Karpas-422 (cell line): ENCODE measurements at regions not wholly inside any gene's neighbourhood (a gene's known extent, or its start where the extent isn't known, plus 50 kb on each side); places are given as distances from the start of the nearest gene placed in this dataset.

ENCODE experiments used
- DNase-seq: peaks from one replicate; pipeline ENCODE4 v3.0.0-alpha.2; 2015
- H2AFZ ChIP-seq: fragments of 200-600 bp; sonication (generic); 2 replicates; pipeline ENCODE4 v1.6.1; 2014; ENCODE audit warnings: antibody characterized with exemption, low read length, mixed read lengths
- H3K27ac ChIP-seq: fragments of 200-600 bp; sonication (generic); 2 replicates; pipeline ENCODE4 v1.5.1; 2014; ENCODE audit warnings: mild to moderate bottlenecking, low read length, moderate library complexity
- H3K27me3 ChIP-seq: fragments of 200-600 bp; sonication (generic); 2 replicates; pipeline ENCODE4 v1.6.1; 2014; ENCODE audit warnings: low read length, mixed read lengths
- H3K36me3 ChIP-seq: fragments of 200-600 bp; sonication (generic); 2 replicates; pipeline ENCODE4 v1.6.1; 2014; ENCODE audit warnings: low read length, mixed read lengths; ENCODE audit not compliant: insufficient read depth
- H3K4me1 ChIP-seq: fragments of 200-600 bp; sonication (generic); 2 replicates; pipeline ENCODE4 v1.6.1; 2014; ENCODE audit warnings: mild to moderate bottlenecking, low read length, mixed read lengths
- H3K4me2 ChIP-seq: fragments of 200-600 bp; sonication (generic); 2 replicates; pipeline ENCODE4 v1.6.1; 2014; ENCODE audit warnings: low read length, low read depth, mild to moderate bottlenecking; ENCODE audit not compliant: poor library complexity, severe bottlenecking
- H3K4me3 ChIP-seq: fragments of 200-600 bp; sonication (generic); 2 replicates; pipeline ENCODE4 v1.5.1; 2014; ENCODE audit warnings: mild to moderate bottlenecking, antibody characterized with exemption, low read length, mixed read lengths
- H3K79me2 ChIP-seq: fragments of 200-600 bp; sonication (generic); 2 replicates; pipeline ENCODE4 v1.6.1; 2014; ENCODE audit warnings: mild to moderate bottlenecking, low read length, mixed read lengths
- H3K9ac ChIP-seq: fragments of 200-600 bp; sonication (generic); 2 replicates; pipeline ENCODE4 v1.6.0; 2014; ENCODE audit warnings: low read length
- H3K9me2 ChIP-seq: fragments of 200-600 bp; sonication (generic), shearing (Covaris generic); replicated peaks from 2 replicates; pipeline ENCODE4 v1.6.0; 2014; ENCODE audit warnings: mild to moderate bottlenecking, low read length, moderate library complexity; ENCODE audit not compliant: insufficient read depth
- H3K9me3 ChIP-seq: fragments of 300-700, 200-600 bp; sonication (generic); 2 replicates; pipeline ENCODE4 v1.6.1; 2014; ENCODE audit warnings: low read length, mixed read lengths
- H4K20me1 ChIP-seq: fragments of 200-600 bp; sonication (generic); 2 replicates; pipeline ENCODE4 v1.6.1; 2014; ENCODE audit warnings: mild to moderate bottlenecking, antibody characterized with exemption, low read length, low read depth; ENCODE audit not compliant: insufficient read depth

DNA sequence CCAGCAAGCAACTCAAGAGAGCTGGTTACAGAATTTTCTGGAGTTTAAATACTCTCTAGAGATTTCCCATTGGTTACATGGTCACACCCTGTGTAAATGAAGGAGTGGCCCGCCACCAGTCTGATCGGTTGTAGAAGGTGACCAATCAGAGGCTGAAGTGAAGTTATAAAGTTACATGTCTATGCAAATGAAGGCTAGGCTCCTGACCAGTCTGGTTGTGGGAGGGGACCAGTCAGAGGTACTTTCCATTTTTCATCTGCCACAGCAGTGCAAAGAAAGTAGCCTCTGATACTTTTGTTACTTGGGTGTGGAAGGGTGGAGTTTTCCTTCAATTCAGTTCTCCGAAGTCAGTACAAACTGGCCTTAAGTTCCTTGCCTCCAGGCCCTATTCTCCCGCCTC is 273.7 kb downstream of the BARHL2 start:
- Histone ChIP-seq H4K20me1 (no peaks in the 10 kb centered on the region), H3K4me3 (no peak overlapping the region), H3K79me2 (no peaks in the 10 kb centered on the region), H2AFZ (no peak overlapping the region), H3K4me1 (no peaks in the 10 kb centered on the region), H3K27me3 (no peaks in the 10 kb centered on the region), H3K9me2 (no peaks in the 10 kb centered on the region), H3K27ac (no peak overlapping the region), H3K9ac (no peak overlapping the region), H3K36me3 (no peaks in the 10 kb centered on the region), H3K9me3 (no peaks in the 10 kb centered on the region), H3K4me2 (no peak overlapping the region)
- DNase-seq = no peak

- Histone ChIP-seq H3K4me2 (no peak overlapping the region), H3K27ac (no peak overlapping the region), H3K9ac (no peak overlapping the region), H4K20me1 (no peaks in the 10 kb centered on the region), H3K4me1 (no peaks in the 10 kb centered on the region), H3K36me3 (no peaks in the 10 kb centered on the region), H3K9me2 (no peaks in the 10 kb centered on the region), H3K9me3 (no peaks in the 10 kb centered on the region), H2AFZ (no peak overlapping the region), H3K27me3 (no peaks in the 10 kb centered on the region), H3K4me3 (no peak overlapping the region), H3K79me2 (no peaks in the 10 kb centered on the region)
- no peak for DNase-seq
Observed at GRCh38 chr1:90435351-90435750, 281.8 kb downstream of the BARHL2 start.

DNA sequence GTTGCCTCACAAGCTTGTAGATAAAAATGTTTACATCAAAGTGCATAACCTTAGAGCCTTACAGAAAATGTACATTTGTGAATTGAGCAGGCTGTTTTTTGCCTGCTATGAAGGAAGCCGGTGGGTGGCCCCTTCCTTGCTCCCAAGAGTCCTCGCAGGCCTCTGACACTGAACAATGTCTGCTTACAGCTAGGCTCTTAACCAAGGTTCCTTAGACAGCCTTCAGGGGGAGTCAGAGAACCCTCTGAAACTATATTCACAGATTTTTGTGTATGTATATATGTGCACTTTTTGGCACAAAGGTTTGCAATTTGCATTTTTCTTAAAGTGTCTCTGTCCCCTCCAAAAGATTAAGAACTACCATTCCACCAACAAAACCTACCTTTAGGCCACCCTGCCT is 282.6 kb downstream of the BARHL2 start:
- Histone ChIP-seq H3K9ac (no peak overlapping the region), H3K4me2 (no peak overlapping the region), H3K4me1 (no peaks in the 10 kb centered on the region), H3K79me2 (no peaks in the 10 kb centered on the region), H3K9me3 (no peaks in the 10 kb centered on the region), H3K27me3 (no peaks in the 10 kb centered on the region), H2AFZ (no peak overlapping the region), H3K9me2 (no peaks in the 10 kb centered on the region), H3K36me3 (no peaks in the 10 kb centered on the region), H4K20me1 (no peaks in the 10 kb centered on the region), H3K27ac (no peak overlapping the region), H3K4me3 (no peak overlapping the region)
- peak; percentile 45 for DNase-seq

- DNase-seq = no peak
- no peaks in the 10 kb centered on the region for H3K9me2 ChIP-seq
- no peak overlapping the region for H3K4me2 ChIP-seq
Observed at GRCh38 chr1:90417126-90417525, 300.0 kb downstream of the BARHL2 start.

DNA sequence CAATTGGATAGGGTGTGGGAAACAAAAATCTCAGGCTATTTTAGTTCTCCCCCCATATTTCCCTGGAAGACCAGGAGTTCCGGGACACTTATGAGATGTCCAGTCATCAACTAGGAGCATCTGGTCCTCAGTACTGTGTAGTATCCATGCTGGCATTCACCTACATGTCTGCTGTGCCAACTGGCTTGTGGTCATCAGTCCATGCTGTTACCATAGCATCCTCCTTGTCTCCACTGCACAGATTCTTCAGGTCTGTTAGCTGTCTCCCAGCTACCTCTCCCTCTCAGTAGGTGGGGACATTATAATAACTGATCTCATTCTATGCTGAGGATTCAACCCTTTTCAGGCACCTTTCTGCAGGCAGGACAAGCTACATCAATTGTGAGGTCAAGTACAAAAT is 302.9 kb downstream of the BARHL2 start:
- H3K79me2 ChIP-seq = no peaks in the 10 kb centered on the region
- H2AFZ ChIP-seq = no peak overlapping the region
- no peaks in the 10 kb centered on the region for H4K20me1 ChIP-seq
- no peak overlapping the region for H3K9ac ChIP-seq
- H3K4me3 ChIP-seq = no peak overlapping the region
- H3K27me3 ChIP-seq = no peaks in the 10 kb centered on the region
- H3K4me1 ChIP-seq = no peaks in the 10 kb centered on the region
- DNase-seq = no peak
- no peaks in the 10 kb centered on the region for H3K9me2 ChIP-seq
- H3K4me2 ChIP-seq = no peak overlapping the region
- H3K27ac ChIP-seq = no peak overlapping the region
- H3K36me3 ChIP-seq = no peaks in the 10 kb centered on the region
- H3K9me3 ChIP-seq = no peaks in the 10 kb centered on the region

More at GRCh38 chr1:90417126-90417525, 300.0 kb downstream of the BARHL2 start:
- H3K27ac ChIP-seq = no peak overlapping the region
- no peaks in the 10 kb centered on the region for H4K20me1 ChIP-seq
- H3K4me3 ChIP-seq = no peak overlapping the region
- H3K36me3 ChIP-seq = no peaks in the 10 kb centered on the region
- H3K79me2 ChIP-seq = no peaks in the 10 kb centered on the region
- H2AFZ ChIP-seq = no peak overlapping the region
- no peak overlapping the region for H3K9ac ChIP-seq
- no peaks in the 10 kb centered on the region for H3K4me1 ChIP-seq
- H3K27me3 ChIP-seq = no peaks in the 10 kb centered on the region
- H3K9me3 ChIP-seq = no peaks in the 10 kb centered on the region

DNA sequence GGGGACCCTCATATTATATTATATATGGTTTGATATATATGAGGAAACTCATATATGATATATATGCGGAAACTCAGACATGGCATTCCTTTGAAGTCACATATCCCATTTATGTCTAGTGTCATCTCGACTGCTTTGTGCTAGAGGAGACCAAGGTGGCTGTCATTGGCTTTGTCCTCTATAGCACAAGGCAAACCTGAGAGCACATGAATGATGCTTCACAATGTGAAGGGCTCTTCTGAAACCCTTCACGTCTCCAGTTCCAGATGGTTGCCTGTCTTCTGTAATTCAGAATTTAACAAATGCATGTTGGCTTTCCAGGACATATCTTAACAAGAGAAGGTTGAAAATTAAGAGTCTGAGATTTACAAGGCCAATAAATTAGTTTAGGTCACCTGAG is 303.6 kb downstream of the BARHL2 start:
- Histone ChIP-seq H3K9me3 (no peaks in the 10 kb centered on the region), H3K4me2 (no peak overlapping the region), H3K9ac (no peak overlapping the region), H4K20me1 (no peaks in the 10 kb centered on the region), H3K9me2 (no peaks in the 10 kb centered on the region), H3K4me1 (no peaks in the 10 kb centered on the region), H3K27me3 (no peaks in the 10 kb centered on the region), H3K79me2 (no peaks in the 10 kb centered on the region), H3K36me3 (no peaks in the 10 kb centered on the region), H2AFZ (no peak overlapping the region), H3K27ac (no peak overlapping the region), H3K4me3 (no peak overlapping the region)
- DNase-seq = no peak

GRCh38 chr1:90412563-90412962 is 304.5 kb downstream of the BARHL2 start:
- H3K36me3 ChIP-seq = no peaks in the 10 kb centered on the region
- no peaks in the 10 kb centered on the region for H3K79me2 ChIP-seq
- DNase-seq = no peak
- H3K4me2 ChIP-seq = no peak overlapping the region
- no peak overlapping the region for H3K4me3 ChIP-seq
- no peak overlapping the region for H2AFZ ChIP-seq
- no peak overlapping the region for H3K9ac ChIP-seq
- H3K4me1 ChIP-seq = no peaks in the 10 kb centered on the region
- H3K27ac ChIP-seq = no peak overlapping the region
- no peaks in the 10 kb centered on the region for H3K27me3 ChIP-seq
- H4K20me1 ChIP-seq = no peaks in the 10 kb centered on the region
- no peaks in the 10 kb centered on the region for H3K9me3 ChIP-seq
- H3K9me2 ChIP-seq = no peaks in the 10 kb centered on the region

DNA sequence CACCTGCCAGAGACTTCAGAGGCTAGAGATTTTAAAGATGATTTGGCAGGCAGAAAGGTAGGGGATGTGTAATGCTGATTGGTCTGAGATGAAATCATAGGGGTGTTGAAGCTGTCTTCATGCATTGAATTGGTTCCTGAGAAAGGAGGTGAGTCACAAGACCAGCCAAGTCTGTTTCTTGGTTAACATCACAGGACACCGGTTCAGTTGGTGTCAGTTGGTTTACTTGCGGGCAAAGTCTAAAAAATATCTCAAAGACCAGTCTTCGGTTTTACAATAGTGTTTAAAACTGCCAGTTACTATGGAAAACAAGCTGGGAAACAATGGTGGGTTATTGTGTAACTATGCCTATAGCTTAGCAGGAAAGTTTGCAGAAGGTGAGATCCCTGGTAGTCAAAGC is 305.9 kb downstream of the BARHL2 start:
- Histone ChIP-seq H4K20me1 (no peaks in the 10 kb centered on the region), H2AFZ (no peak overlapping the region), H3K9me3 (no peaks in the 10 kb centered on the region), H3K9me2 (no peaks in the 10 kb centered on the region), H3K27me3 (no peaks in the 10 kb centered on the region), H3K4me3 (no peak overlapping the region), H3K36me3 (no peaks in the 10 kb centered on the region), H3K4me2 (no peak overlapping the region), H3K9ac (no peak overlapping the region), H3K79me2 (no peaks in the 10 kb centered on the region), H3K27ac (no peak overlapping the region), H3K4me1 (no peaks in the 10 kb centered on the region)
- DNase-seq = no peak

GRCh38 chr1:90407737-90408136 is 309.4 kb downstream of the BARHL2 start:
- Histone ChIP-seq H3K79me2 (no peaks in the 10 kb centered on the region), H2AFZ (no peak overlapping the region), H3K4me2 (no peak overlapping the region), H3K27ac (no peak overlapping the region), H3K4me1 (no peaks in the 10 kb centered on the region), H3K9ac (no peak overlapping the region), H3K36me3 (no peaks in the 10 kb centered on the region), H3K4me3 (no peak overlapping the region), H3K9me2 (no peaks in the 10 kb centered on the region), H3K9me3 (no peaks in the 10 kb centered on the region), H3K27me3 (no peaks in the 10 kb centered on the region), H4K20me1 (no peaks in the 10 kb centered on the region)
- no peak for DNase-seq
